ENCODE measurements at regions not wholly inside any gene's neighbourhood (a gene's known extent, or its start where the extent isn't known, plus 50 kb on each side); places are given as distances from the start of the nearest gene placed in this dataset.

- Histone ChIP-seq H3K4me1 (peaks cover 0 to 10% (median 0%) of the 10 kb centered on the region in 4 donors), H3K4me3 (no peak overlapping the region), H3K36me3 (no peaks in the 10 kb centered on the region), H3K9me3 (no peaks in the 10 kb centered on the region), H3K27me3 (no peaks in the 10 kb centered on the region), H3K27ac (no peak overlapping the region)
- ATAC-seq, result peak in 1 of 4 donors; percentile 48
- TF ChIP-seq CTCF (IDR thresholded peaks at IDR 0.05) (no peak), POLR2A (IDR thresholded peaks at IDR 0.05) (no peak)
- no peak for DNase-seq
- 75% methylated on average over 2 of the region's 2 CpGs for WGBS (ENCODE audit: insufficient coverage, low coverage, low lambda C conversion rate, missing lambda C conversion rate)
- intact Hi-C loops (cut with DNase I), result no loop called here
Observed at GRCh38 chr1:93773049-93773838, 91.6 kb upstream of the BCAR3 start.

GRCh38 chr1:93771843-93772242, 90.2 kb upstream of the BCAR3 start:
- ATAC-seq, result no peak
- H3K27ac ChIP-seq, result no peak overlapping the region

GRCh38 chr1:93770640-93771039, 89.0 kb upstream of the BCAR3 start:
- no peak for TF ChIP-seq POLR2A (IDR thresholded peaks at IDR 0.05)
- TF ChIP-seq CTCF (IDR thresholded peaks at IDR 0.05), result no peak
- Histone ChIP-seq H3K27ac (no peak overlapping the region), H3K36me3 (no peaks in the 10 kb centered on the region), H3K4me1 (peaks cover 0 to 10% (median 0%) of the 10 kb centered on the region in 4 donors), H3K9me3 (no peaks in the 10 kb centered on the region), H3K4me3 (no peak overlapping the region), H3K27me3 (no peaks in the 10 kb centered on the region)
- ATAC-seq, result no peak
- no peak for DNase-seq
- 68% methylated on average over 2 of the region's 2 CpGs for WGBS (ENCODE audit: insufficient coverage, low coverage, low lambda C conversion rate, missing lambda C conversion rate)
- intact Hi-C loops (cut with DNase I), result no loop called here

More at GRCh38 chr1:93771843-93772242, 90.2 kb upstream of the BCAR3 start:
- Histone ChIP-seq H3K27me3 (no peaks in the 10 kb centered on the region), H3K4me3 (no peak overlapping the region), H3K4me1 (peaks cover 0 to 10% (median 0%) of the 10 kb centered on the region in 4 donors), H3K9me3 (no peaks in the 10 kb centered on the region), H3K36me3 (no peaks in the 10 kb centered on the region)
- no peak for TF ChIP-seq POLR2A (IDR thresholded peaks at IDR 0.05)
- intact Hi-C loops (cut with DNase I), result no loop called here
- no peak for DNase-seq
- WGBS (ENCODE audit: insufficient coverage, low coverage, low lambda C conversion rate, missing lambda C conversion rate), result 78% methylated on average over 2 of the region's 2 CpGs

- WGBS (ENCODE audit: insufficient coverage, low coverage, low lambda C conversion rate, missing lambda C conversion rate), result 83% methylated on average over 2 of the region's 2 CpGs
- Histone ChIP-seq H3K27ac (no peak overlapping the region), H3K27me3 (no peaks in the 10 kb centered on the region), H3K4me1 (peaks cover 0 to 10% (median 0%) of the 10 kb centered on the region in 4 donors), H3K9me3 (no peaks in the 10 kb centered on the region), H3K4me3 (no peak overlapping the region), H3K36me3 (no peaks in the 10 kb centered on the region)
- DNase-seq (no peak), ATAC-seq (no peak)
- TF ChIP-seq POLR2A (IDR thresholded peaks at IDR 0.05) (no peak), CTCF (IDR thresholded peaks at IDR 0.05) (no peak)
- intact Hi-C loops (cut with DNase I), result no loop called here
Observed at GRCh38 chr1:93769777-93770176, 88.1 kb upstream of the BCAR3 start.

- Histone ChIP-seq H3K27me3 (no peaks in the 10 kb centered on the region), H3K9me3 (no peaks in the 10 kb centered on the region), H3K4me3 (no peak overlapping the region), H3K27ac (no peak overlapping the region), H3K36me3 (no peaks in the 10 kb centered on the region), H3K4me1 (peaks cover 0 to 10% (median 0%) of the 10 kb centered on the region in 4 donors)
- WGBS (ENCODE audit: insufficient coverage, low coverage, low lambda C conversion rate, missing lambda C conversion rate), result 15% methylated on average over 3 of the region's 6 CpGs
- DNase-seq, result no peak
- peak in 2 of 4 donors; percentile 20 to 22 for ATAC-seq
- intact Hi-C loops (cut with DNase I), result no loop called here
- no peak for TF ChIP-seq POLR2A (IDR thresholded peaks at IDR 0.05)
- TF ChIP-seq CTCF (IDR thresholded peaks at IDR 0.05), result no peak
Observed at GRCh38 chr1:93768380-93768863, 86.8 kb upstream of the BCAR3 start.

Data from right lobe of liver (tissue), 6 donors.